Hepatocyte (in vitro differentiated cells): ENCODE measurements at regions not wholly inside any gene's neighbourhood (a gene's known extent, or its start where the extent isn't known, plus 50 kb on each side); places are given as distances from the start of the nearest gene placed in this dataset.

Experiments
- CTCF ChIP-seq: fragments of 200-600 bp; sonication (generic); IDR thresholded peaks from 2 replicates; pipeline ENCODE4 v1.5.1; 2016; ENCODE audit warnings: antibody characterized with exemption, mild to moderate bottlenecking; ENCODE audit not compliant: poor library complexity
- EZH2 ChIP-seq: fragments of 200-600 bp; sonication (generic); IDR thresholded peaks from 2 replicates; pipeline ENCODE4 v1.6.1; 2016; ENCODE audit warnings: antibody characterized with exemption, mild to moderate bottlenecking, borderline replicate concordance

- TF ChIP-seq CTCF (no peak), EZH2 (no peak)
Observed at GRCh38 chr6:8644306-8644705, 209.0 kb upstream of the SLC35B3 start.
